ENCODE measurements at regions not wholly inside any gene's neighbourhood (a gene's known extent, or its start where the extent isn't known, plus 50 kb on each side); places are given as distances from the start of the nearest gene placed in this dataset.

GRCh38 chr2:4585057-4585635 lies 881.8 kb downstream of the DCDC2C start:
- TF ChIP-seq CTCF (IDR thresholded peaks at IDR 0.05) (no peak), POLR2A (IDR thresholded peaks at IDR 0.05) (no peak)

Measured in thyroid gland (tissue), 4 donors.